ENCODE measurements at regions not wholly inside any gene's neighbourhood (a gene's known extent, or its start where the extent isn't known, plus 50 kb on each side); places are given as distances from the start of the nearest gene placed in this dataset.
A peak's percentile ranks its signal among the peaks of the same experiment; 100 is the strongest.

DNA sequence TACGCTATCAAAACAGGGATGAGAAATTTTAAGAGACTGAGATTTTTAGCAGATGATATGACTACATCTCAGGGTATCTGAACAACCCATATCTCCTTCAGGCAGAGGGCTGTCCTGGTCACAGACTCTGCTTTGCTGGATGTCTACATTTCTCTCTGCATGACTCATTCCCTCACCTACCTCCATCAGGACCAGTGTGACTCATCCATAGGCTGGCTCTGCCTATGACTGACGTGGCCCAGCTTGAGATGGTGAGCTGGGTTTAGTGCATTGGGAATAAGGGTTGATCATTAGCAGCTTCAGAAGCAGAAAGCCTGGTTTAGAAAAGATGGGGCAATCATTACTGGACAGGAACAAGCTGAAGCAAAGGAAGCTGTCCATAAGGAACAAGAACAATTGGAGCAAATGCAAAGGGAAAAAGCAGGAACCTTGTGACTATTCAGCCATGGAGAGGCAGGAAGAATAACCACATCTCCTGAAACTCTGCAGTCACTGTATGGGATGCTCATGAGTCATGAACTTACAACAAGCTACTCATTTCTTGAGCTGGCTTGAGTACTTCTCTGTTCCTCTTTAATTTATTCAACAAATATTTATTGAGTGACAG, 86.4 kb upstream of the CBLN4 start:
- Histone ChIP-seq H3K27ac (no peak overlapping the region), H3K9me3 (peaks cover 0 to 22% (median 16%) of the 10 kb centered on the region in 4 donors), H3K4me3 (no peak overlapping the region), H3K4me1 (no peaks in the 10 kb centered on the region), H3K27me3 (no peaks in the 10 kb centered on the region), H3K36me3 (no peaks in the 10 kb centered on the region)
- 47 to 62% (median 55%) methylated on average over 2 of the region's 2 CpGs for WGBS, 5 donors
- intact Hi-C loops (cut with DNase I; ENCODE audit: low total_unique reads), result no loop called here
- TF ChIP-seq POLR2AphosphoS5 (IDR thresholded peaks at IDR 0.05), result no peak
- TF ChIP-seq EP300 (IDR thresholded peaks at IDR 0.05), result no peak
- no peak for TF ChIP-seq CTCF (IDR thresholded peaks at IDR 0.05)
- TF ChIP-seq POLR2A (IDR thresholded peaks at IDR 0.05), result no peak
- DNase-seq, result no peak

GRCh38 chr20:56094228-56094627, 88.9 kb upstream of the CBLN4 start:
- H3K27me3 ChIP-seq, result no peaks in the 10 kb centered on the region
- no peaks in the 10 kb centered on the region for H3K36me3 ChIP-seq
- no peak for DNase-seq
- WGBS, 5 donors, result 52 to 69% (median 63%) methylated on average over 5 of the region's 5 CpGs
- H3K9me3 ChIP-seq, result peaks cover 0 to 22% (median 16%) of the 10 kb centered on the region in 4 donors
- no peaks in the 10 kb centered on the region for H3K4me1 ChIP-seq
- no peak for TF ChIP-seq POLR2AphosphoS5 (IDR thresholded peaks at IDR 0.05)
- no peak for TF ChIP-seq CTCF (IDR thresholded peaks at IDR 0.05)
- intact Hi-C loops (cut with DNase I; ENCODE audit: low total_unique reads), result no loop called here
- H3K4me3 ChIP-seq, result no peak overlapping the region
- H3K27ac ChIP-seq, result no peak overlapping the region

DNA sequence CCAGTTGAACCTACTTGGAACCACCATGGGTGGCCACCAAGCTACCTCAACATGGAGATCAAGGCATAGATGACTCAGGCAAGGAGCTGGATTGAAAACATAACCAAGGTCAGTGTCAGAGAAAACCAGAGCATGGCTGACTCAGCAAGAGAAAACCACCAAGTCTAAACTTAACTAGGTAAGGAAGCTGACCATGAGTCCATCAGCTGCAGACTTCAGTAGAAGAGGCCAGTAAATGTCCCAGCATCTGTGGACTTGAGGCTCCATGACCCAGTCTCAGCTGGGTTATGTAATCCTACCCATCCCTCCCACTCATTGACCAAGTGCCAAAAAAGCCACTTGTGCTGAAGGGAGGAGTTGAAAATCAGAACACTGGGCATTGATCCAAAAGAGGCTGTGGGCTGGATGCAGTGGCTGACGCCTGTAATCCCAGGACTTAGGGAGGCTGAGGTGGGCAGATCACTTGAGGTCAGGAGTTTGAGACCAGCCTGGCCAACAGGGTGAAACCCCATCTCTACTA, 93.7 kb upstream of the CBLN4 start:
- Histone ChIP-seq H3K9me3 (peaks cover 0 to 16% (median 12%) of the 10 kb centered on the region in 4 donors), H3K27me3 (no peaks in the 10 kb centered on the region), H3K36me3 (no peaks in the 10 kb centered on the region), H3K27ac (no peak overlapping the region), H3K4me3 (no peak overlapping the region), H3K4me1 (no peaks in the 10 kb centered on the region)
- DNase-seq, result peak in 1 of 2 donors; percentile 7
- intact Hi-C loops (cut with DNase I; ENCODE audit: low total_unique reads), result no loop called here
- WGBS, 5 donors, result 58 to 70% (median 67%) methylated on average over 1 of the region's 1 CpG
- TF ChIP-seq POLR2A (IDR thresholded peaks at IDR 0.05) (no peak), POLR2AphosphoS5 (IDR thresholded peaks at IDR 0.05) (no peak), CTCF (IDR thresholded peaks at IDR 0.05) (no peak), EP300 (IDR thresholded peaks at IDR 0.05) (no peak)

GRCh38 chr20:56111961-56112730, 106.8 kb upstream of the CBLN4 start:
- no peak overlapping the region for H3K4me3 ChIP-seq
- TF ChIP-seq POLR2A (IDR thresholded peaks at IDR 0.05) (no peak), POLR2AphosphoS5 (IDR thresholded peaks at IDR 0.05) (no peak), EP300 (IDR thresholded peaks at IDR 0.05) (no peak), CTCF (IDR thresholded peaks at IDR 0.05) (no peak)

More at GRCh38 chr20:56111961-56112730, 106.8 kb upstream of the CBLN4 start:
- no peak for DNase-seq
- no peaks in the 10 kb centered on the region for H3K27me3 ChIP-seq
- 77 to 83% (median 79%) methylated on average over 9 of the region's 9 CpGs for WGBS, 5 donors
- no peaks in the 10 kb centered on the region for H3K9me3 ChIP-seq
- H3K4me1 ChIP-seq, result no peaks in the 10 kb centered on the region
- H3K36me3 ChIP-seq, result no peaks in the 10 kb centered on the region
- no peak overlapping the region for H3K27ac ChIP-seq
- intact Hi-C loops (cut with DNase I; ENCODE audit: low total_unique reads), result no loop called here
